Thyroid gland (tissue), 4 donors: ENCODE measurements at regions not wholly inside any gene's neighbourhood (a gene's known extent, or its start where the extent isn't known, plus 50 kb on each side); places are given as distances from the start of the nearest gene placed in this dataset.

ENCODE experiments used
- DNase-seq, 2 donors: peaks; one replicate each; pipeline ENCODE4 v3.0.0-alpha.2; 2019
- H3K27ac ChIP-seq, 3 donors: fragments of 200-600 bp; sonication (generic); 1 replicate in 2 of 3; 2 replicates in 1 of 3; pipeline ENCODE4 v1.5.1; 2016 to 2019; ENCODE audit warnings: mild to moderate bottlenecking in 1 of 3, moderate library complexity in 1 of 3
- H3K27me3 ChIP-seq: fragments of 200-600 bp; sonication (generic); one replicate; pipeline ENCODE4 v1.5.1; 2019
- H3K36me3 ChIP-seq, 2 donors: fragments of 200-600 bp; sonication (generic); one replicate each; pipeline ENCODE4 v1.5.1; 2016 to 2019
- H3K4me1 ChIP-seq, 2 donors: fragments of 200-600 bp; sonication (generic); one replicate each; pipeline ENCODE4 v1.5.1; 2017 to 2019
- H3K4me3 ChIP-seq, 3 donors: fragments of 200-600 bp; sonication (generic); replicated peaks in 1 of 3; 1 replicate in 2 of 3; 2 replicates in 1 of 3; pipeline ENCODE4 v1.5.1; 2016; ENCODE audit warnings: mild to moderate bottlenecking in 1 of 3
- H3K9me3 ChIP-seq: fragments of 200-600 bp; sonication (generic); one replicate; pipeline ENCODE4 v1.5.1; 2017
- POLR2A ChIP-seq, 2 donors: fragments of 450-650 bp; IDR thresholded peaks; one replicate each; pipeline ENCODE4 v1.6.1; 2017; ENCODE audit warnings: antibody characterized with exemption in 2 of 2, mild to moderate bottlenecking in 2 of 2, moderate library complexity in 1 of 2
- WGBS, 2 donors: methylation state at CpG; one replicate each; pipeline ENCODE4 v1.1.5; 2017; 5-methylcytosine and 5-hydroxymethylcytosine counted together
- intact Hi-C: fragments of 100-400 bp; cut with DNase I; formaldehyde crosslinking; loops from one replicate; pipeline ENCODE4 v1.15.1; 2023
- TF ChIP-seq, protein P1 (sequence below), 6 experiments: fragments of 200-600 bp in 3 of 6; fragments of 450-650 bp in 3 of 6; sonication (generic) in 3 of 6; IDR thresholded peaks; one replicate each; pipeline ENCODE4 v1.5.1; 2016 to 2019; ENCODE audit warnings: antibody characterized with exemption in 6 of 6, mild to moderate bottlenecking in 2 of 6, inconsistent platforms in 1 of 6, moderate library complexity in 1 of 6

DNA sequence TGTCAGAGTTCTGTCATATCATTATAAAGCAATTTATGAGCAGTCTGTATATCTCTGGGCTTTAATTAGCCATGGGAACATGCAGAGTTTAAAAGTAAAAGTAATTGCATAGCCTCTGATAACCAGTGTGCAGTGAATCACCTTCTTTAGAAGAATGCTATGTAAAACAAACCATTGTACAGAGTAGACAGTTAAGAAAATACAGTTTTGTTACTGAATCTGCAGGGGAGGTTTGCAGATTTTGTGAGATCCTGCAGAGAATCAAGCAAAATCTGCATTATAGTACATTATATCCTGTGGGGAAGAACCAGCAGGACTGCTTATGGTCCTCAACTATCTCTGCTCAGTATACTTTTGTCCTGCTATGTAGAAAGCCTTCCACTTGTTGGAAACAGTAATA is 396.2 kb upstream of the NAALADL2 start:
- Histone ChIP-seq H3K9me3 (no peaks in the 10 kb centered on the region), H3K4me3 (no peak overlapping the region), H3K36me3 (no peaks in the 10 kb centered on the region), H3K4me1 (no peaks in the 10 kb centered on the region), H3K27me3 (no peaks in the 10 kb centered on the region), H3K27ac (no peak overlapping the region)
- DNase-seq: no peak
- intact Hi-C loops: no loop called here
- no peak for TF ChIP-seq POLR2A (IDR thresholded peaks at IDR 0.05)
- TF ChIP-seq, protein P1, sequence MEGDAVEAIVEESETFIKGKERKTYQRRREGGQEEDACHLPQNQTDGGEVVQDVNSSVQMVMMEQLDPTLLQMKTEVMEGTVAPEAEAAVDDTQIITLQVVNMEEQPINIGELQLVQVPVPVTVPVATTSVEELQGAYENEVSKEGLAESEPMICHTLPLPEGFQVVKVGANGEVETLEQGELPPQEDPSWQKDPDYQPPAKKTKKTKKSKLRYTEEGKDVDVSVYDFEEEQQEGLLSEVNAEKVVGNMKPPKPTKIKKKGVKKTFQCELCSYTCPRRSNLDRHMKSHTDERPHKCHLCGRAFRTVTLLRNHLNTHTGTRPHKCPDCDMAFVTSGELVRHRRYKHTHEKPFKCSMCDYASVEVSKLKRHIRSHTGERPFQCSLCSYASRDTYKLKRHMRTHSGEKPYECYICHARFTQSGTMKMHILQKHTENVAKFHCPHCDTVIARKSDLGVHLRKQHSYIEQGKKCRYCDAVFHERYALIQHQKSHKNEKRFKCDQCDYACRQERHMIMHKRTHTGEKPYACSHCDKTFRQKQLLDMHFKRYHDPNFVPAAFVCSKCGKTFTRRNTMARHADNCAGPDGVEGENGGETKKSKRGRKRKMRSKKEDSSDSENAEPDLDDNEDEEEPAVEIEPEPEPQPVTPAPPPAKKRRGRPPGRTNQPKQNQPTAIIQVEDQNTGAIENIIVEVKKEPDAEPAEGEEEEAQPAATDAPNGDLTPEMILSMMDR (IDR thresholded peaks at IDR 0.05): no peak

- Histone ChIP-seq H3K4me3 (no peak overlapping the region), H3K27ac (no peak overlapping the region), H3K27me3 (no peaks in the 10 kb centered on the region), H3K4me1 (no peaks in the 10 kb centered on the region), H3K36me3 (no peaks in the 10 kb centered on the region), H3K9me3 (no peaks in the 10 kb centered on the region)
- WGBS, 2 donors: 94 to 97% methylated on average over 3 of the region's 3 CpGs
- no peak for DNase-seq
- TF ChIP-seq, protein P1 (IDR thresholded peaks at IDR 0.05): no peak
- no peak for TF ChIP-seq POLR2A (IDR thresholded peaks at IDR 0.05)
- intact Hi-C loops: no loop called here
Observed at GRCh38 chr3:174465177-174465576, 394.0 kb upstream of the NAALADL2 start.

GRCh38 chr3:174466471-174467054 is 392.6 kb upstream of the NAALADL2 start:
- TF ChIP-seq POLR2A (IDR thresholded peaks at IDR 0.05): no peak
- TF ChIP-seq, protein P1 (IDR thresholded peaks at IDR 0.05): no peak
- no peak for DNase-seq
- Histone ChIP-seq H3K36me3 (no peaks in the 10 kb centered on the region), H3K9me3 (no peaks in the 10 kb centered on the region), H3K4me3 (no peak overlapping the region), H3K27ac (no peak overlapping the region), H3K4me1 (no peaks in the 10 kb centered on the region), H3K27me3 (no peaks in the 10 kb centered on the region)
- intact Hi-C loops: no loop called here
- 70 to 74% methylated on average over 4 of the region's 4 CpGs for WGBS, 2 donors

DNA sequence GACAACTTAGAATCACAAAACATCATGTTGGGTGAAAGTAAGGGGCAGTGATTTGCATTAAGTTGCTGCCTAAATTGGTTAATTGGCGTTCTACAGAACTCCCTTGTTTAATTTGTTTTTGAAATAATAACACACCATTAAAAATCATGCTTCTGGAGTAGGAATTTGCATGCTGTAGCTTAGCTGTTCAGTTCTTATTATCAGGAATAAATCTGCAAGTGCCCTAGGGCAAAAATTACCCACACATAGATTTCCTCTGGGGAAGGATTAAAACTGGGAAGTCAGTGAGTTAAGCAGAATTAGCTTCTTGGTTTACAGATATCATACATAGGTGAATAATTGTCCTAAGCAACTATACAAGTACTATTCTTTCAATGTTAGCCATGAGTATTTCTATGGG is 381.6 kb upstream of the NAALADL2 start:
- WGBS, 2 donors: 86 to 97% methylated on average over 1 of the region's 1 CpG
- DNase-seq: no peak
- TF ChIP-seq, protein P1 (IDR thresholded peaks at IDR 0.05): no peak
- TF ChIP-seq POLR2A (IDR thresholded peaks at IDR 0.05): no peak
- Histone ChIP-seq H3K27me3 (no peaks in the 10 kb centered on the region), H3K4me3 (no peak overlapping the region), H3K36me3 (no peaks in the 10 kb centered on the region), H3K9me3 (no peaks in the 10 kb centered on the region), H3K27ac (no peak overlapping the region), H3K4me1 (no peaks in the 10 kb centered on the region)
- intact Hi-C loops: no loop called here

DNA sequence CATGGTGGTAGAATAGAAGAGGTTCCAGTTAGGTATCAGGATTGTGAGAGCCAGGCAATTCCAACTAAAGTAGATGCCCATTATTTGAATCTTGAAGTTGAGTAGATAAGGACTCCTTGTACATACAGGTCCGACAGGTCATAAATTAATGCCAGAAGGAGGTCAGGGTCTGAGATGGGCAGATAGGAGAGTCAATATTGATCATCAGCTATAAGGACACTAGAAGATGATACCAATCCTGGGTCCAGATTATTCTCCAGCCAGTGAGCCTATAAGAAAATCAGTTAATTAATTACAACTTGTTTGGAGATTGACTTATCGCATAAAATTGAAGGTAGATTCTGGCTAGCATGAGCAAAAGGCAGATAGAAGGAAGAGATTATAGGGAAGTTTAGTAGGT is 378.4 kb upstream of the NAALADL2 start:
- WGBS, 2 donors: 97 to 99% methylated on average over 2 of the region's 2 CpGs
- no peaks in the 10 kb centered on the region for H3K27me3 ChIP-seq
- intact Hi-C loops: no loop called here
- no peaks in the 10 kb centered on the region for H3K9me3 ChIP-seq
- no peak for DNase-seq
- no peaks in the 10 kb centered on the region for H3K4me1 ChIP-seq
- no peak overlapping the region for H3K4me3 ChIP-seq
- no peak for TF ChIP-seq POLR2A (IDR thresholded peaks at IDR 0.05)
- TF ChIP-seq, protein P1 (IDR thresholded peaks at IDR 0.05): no peak
- H3K36me3 ChIP-seq: no peaks in the 10 kb centered on the region
- H3K27ac ChIP-seq: no peak overlapping the region
